8988T (cell line): ENCODE measurements at regions not wholly inside any gene's neighbourhood (a gene's known extent, or its start where the extent isn't known, plus 50 kb on each side); places are given as distances from the start of the nearest gene placed in this dataset.

Experiments used
- DNase-seq: peaks from one replicate; pipeline ENCODE4 v3.0.0; 2011

- DNase-seq, result no peak
These were observed 69.6 kb upstream of the FSTL4 start for GRCh38 chr5:133681896-133682295.

DNA sequence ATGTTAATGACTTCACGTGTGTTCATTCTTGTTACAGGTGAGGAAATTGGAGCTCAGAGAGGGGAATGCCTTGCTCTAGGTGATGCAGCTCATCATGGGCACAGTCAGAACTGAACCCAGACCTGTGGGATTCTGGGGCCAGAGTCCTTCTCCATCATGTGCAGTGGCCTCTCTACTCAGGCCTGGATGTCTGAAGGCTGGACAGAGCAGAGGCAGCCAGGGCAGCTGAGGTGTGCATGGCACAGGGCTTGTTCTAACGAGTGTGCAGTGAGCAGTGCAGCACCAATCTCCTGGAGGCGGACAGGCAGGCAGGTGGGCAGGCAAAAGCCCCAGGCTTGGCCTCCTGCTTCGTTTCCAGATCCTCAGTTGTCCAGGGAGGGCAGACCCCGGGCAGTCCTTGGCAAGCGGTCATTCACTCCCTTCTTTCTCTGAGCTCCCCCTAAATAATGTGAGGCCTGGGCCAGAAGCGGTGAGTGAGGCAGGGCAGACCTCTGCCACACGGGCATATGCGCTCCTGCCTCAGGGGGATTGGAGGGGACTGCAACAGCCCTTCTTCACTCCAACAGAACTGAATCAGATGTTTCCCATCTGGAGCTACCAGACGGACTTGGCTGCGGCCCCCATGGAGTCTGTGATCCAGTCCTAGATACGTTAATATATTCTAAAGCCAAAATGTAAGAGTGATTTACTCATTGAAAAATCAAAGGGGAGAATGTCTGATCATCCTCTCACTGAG, 68.7 kb upstream of the FSTL4 start:
- DNase-seq, result no peak

DNA sequence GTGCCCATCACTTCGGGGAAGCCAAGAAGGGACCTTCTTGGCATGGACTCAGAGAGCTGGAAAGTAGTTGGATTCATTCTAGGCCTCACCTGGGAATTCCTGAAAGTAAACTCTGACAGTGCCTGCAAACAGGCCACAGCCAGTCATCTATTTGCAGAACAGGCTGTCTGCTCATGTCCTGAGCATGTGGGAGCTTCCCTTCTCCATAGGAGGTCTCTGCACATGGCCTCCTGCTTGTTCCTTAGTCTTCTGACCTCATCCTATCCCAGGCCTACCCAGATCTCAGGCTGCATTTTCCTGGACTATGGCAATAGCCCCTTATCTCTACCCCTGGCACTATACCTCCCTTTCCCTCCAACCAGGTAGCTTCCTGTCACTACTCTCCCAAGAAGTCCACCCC, 67.2 kb upstream of the FSTL4 start:
- no peak for DNase-seq

DNA sequence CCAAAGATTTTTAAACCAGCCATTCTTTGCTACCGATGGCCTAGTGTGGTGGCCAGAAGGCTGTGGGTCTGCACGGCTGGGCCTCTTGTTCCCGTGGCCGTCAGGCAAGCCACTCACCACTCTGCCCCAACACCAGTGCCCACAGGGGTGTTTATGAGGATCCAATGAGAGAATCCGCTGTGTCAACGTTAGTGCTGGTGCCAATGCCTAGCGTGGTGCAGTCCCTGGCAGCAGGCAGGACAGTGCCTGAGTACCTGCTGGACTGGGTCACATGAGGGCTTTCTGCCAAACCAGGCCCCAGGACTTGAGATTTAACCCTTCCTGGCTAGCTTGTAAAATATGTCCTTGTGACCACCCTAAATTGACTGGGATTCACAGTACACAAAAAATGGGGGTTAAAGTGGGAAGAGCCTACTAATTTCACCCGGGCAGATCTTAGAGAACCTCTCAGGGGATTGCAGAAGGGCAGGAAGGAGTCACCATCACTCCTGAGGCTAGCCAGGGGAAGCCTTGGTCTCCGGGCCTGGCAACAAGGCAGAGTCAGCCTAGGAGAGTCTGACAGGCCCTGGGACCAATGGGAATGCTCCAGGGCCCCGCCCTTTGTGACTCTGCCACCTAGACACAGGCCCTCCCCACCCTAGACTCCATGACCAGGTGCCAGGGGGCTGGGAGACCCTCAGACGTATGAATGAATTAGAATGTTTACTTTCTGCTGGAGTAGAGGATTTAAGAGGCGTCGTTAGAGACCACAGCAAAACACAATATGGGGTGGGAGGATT, 63.2 kb upstream of the FSTL4 start:
- no peak for DNase-seq

GRCh38 chr5:133670336-133670735, 58.0 kb upstream of the FSTL4 start:
- DNase-seq, result no peak

GRCh38 chr5:133669472-133669871, 57.1 kb upstream of the FSTL4 start:
- no peak for DNase-seq

GRCh38 chr5:133668458-133668857, 56.1 kb upstream of the FSTL4 start:
- no peak for DNase-seq

GRCh38 chr5:133667217-133667616, 54.9 kb upstream of the FSTL4 start:
- no peak for DNase-seq

DNA sequence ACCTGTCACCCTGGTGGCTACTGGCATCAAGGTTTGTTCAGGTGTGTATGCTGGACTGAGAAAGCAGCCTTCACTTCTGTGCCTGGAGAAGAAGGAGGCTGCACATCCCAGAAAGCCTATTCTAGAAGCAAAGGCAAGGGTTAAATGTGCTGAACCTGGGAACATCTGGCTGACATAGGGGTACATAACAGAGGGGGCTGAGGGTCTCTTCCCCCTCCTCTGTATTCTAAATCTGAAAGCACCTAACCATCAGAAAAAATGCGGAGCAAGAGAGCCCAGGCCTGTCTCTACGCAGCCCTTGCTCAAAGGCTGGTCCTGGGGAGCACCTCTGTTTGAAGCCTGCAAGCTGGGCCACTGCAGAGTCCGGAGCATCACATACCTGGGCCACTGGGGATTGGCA, 53.2 kb upstream of the FSTL4 start:
- no peak for DNase-seq

DNA sequence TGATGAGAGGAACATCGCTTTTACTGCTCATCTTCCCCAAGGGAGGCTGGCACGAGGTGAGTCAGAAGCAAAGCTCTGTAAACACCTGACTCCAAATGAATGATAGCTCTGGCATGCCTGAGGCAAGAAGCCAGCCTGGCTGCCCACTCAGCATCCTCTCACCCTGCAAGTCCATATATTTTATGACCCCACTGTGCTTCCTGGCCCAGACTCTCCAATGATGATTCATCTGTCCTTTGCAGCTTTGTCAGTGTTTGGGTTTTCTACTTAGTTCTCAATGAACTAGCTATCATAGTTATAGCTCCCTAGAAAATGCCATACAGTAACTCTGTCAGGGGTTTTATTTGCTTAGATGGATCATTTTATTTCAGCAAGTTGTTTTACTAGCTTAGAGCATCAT, 52.1 kb upstream of the FSTL4 start:
- peak; percentile 66 for DNase-seq

- DNase-seq, result no peak
These were observed 51.2 kb upstream of the FSTL4 start for GRCh38 chr5:133663397-133664054.

DNA sequence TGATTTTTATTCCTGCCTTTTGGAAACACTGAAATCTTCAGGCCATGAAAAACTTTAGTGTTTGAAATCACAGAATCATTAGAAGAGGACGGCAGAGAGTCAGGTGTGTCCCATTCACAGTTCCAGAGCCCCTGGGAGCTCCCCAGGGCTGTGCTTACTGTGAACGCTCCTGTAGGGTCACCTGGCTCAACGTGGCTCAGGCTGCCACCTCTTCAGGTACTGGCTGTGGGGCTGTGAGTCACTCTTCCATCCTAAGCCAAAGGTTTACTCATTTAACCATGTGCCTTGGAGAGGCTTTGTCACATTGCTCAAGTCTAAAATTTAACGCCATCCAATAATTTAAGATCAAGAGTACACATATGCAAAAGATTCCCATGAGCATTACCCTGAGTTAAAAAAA, 50.2 kb upstream of the FSTL4 start:
- DNase-seq, result no peak
